Smooth muscle cell (in vitro differentiated cells): ENCODE measurements at regions not wholly inside any gene's neighbourhood (a gene's known extent, or its start where the extent isn't known, plus 50 kb on each side); places are given as distances from the start of the nearest gene placed in this dataset.

Experiments
- DNase-seq: peaks from one replicate; lab custom pipeline; 2025; ENCODE audit not compliant: unreplicated experiment; lab: John Stamatoyannopoulos, UW
- H2AFZ ChIP-seq: fragments of 200-600 bp; sonication (generic); 2 replicates; pipeline ENCODE4 v1.6.0; 2016; ENCODE audit warnings: antibody characterized with exemption, low read depth, mild to moderate bottlenecking
- H3F3A ChIP-seq: fragments of 200-600 bp; sonication (generic); 2 replicates; pipeline ENCODE4 v1.6.0; 2017; ENCODE audit warnings: antibody characterized with exemption, low read depth
- H3K27ac ChIP-seq: fragments of 200-600 bp; sonication (generic); 2 replicates; pipeline ENCODE4 v1.5.1; 2016; ENCODE audit warnings: low read depth, mild to moderate bottlenecking
- H3K27me3 ChIP-seq: fragments of 200-600 bp; sonication (generic); 2 replicates; pipeline ENCODE4 v1.6.1; 2016; ENCODE audit warnings: low read depth, mild to moderate bottlenecking
- H3K36me3 ChIP-seq: fragments of 200-600 bp; sonication (generic); 2 replicates; pipeline ENCODE4 v1.5.1; 2016; ENCODE audit warnings: low read depth
- H3K4me1 ChIP-seq: fragments of 200-600 bp; sonication (generic); 2 replicates; pipeline ENCODE4 v1.5.1; 2016; ENCODE audit warnings: low read depth
- H3K4me2 ChIP-seq: fragments of 200-600 bp; sonication (generic); 2 replicates; pipeline ENCODE4 v1.6.0; 2016; ENCODE audit warnings: mild to moderate bottlenecking
- H3K4me3 ChIP-seq: fragments of 200-600 bp; sonication (generic); 2 replicates; pipeline ENCODE4 v1.5.1; 2016; ENCODE audit warnings: mild to moderate bottlenecking
- H3K79me2 ChIP-seq: fragments of 200-600 bp; sonication (generic); 2 replicates; pipeline ENCODE4 v1.6.0; 2016; ENCODE audit warnings: low read depth, mild to moderate bottlenecking
- H3K9ac ChIP-seq: fragments of 200-600 bp; sonication (generic); 2 replicates; pipeline ENCODE4 v1.6.0; 2016; ENCODE audit warnings: low read depth
- H3K9me3 ChIP-seq: fragments of 200-600 bp; sonication (generic); replicated peaks from 2 replicates; pipeline ENCODE4 v1.5.1; 2016; ENCODE audit warnings: low read depth
- H4K20me1 ChIP-seq: fragments of 200-600 bp; sonication (generic); 2 replicates; pipeline ENCODE4 v1.6.0; 2016; ENCODE audit warnings: low read depth
- WGBS: methylation state at CpG from one replicate; pipeline ENCODE4 v1.1.7; 2016; ENCODE audit warnings: low lambda C conversion rate; 5-methylcytosine and 5-hydroxymethylcytosine counted together
- TF ChIP-seq, protein P1 (sequence below): fragments of 200-600 bp; sonication (generic); IDR thresholded peaks from 2 replicates; pipeline ENCODE4 v1.5.1; 2017; ENCODE audit warnings: borderline replicate concordance, mild to moderate bottlenecking, antibody characterized with exemption; ENCODE audit not compliant: insufficient read depth, poor library complexity, severe bottlenecking

- Histone ChIP-seq H3K36me3 (no peaks in the 10 kb centered on the region), H3K27ac (no peak overlapping the region), H3K79me2 (no peaks in the 10 kb centered on the region), H3F3A (no peaks in the 10 kb centered on the region), H3K4me3 (no peak overlapping the region), H3K27me3 (no peaks in the 10 kb centered on the region), H4K20me1 (no peaks in the 10 kb centered on the region), H3K4me1 (no peaks in the 10 kb centered on the region), H3K4me2 (no peak overlapping the region), H2AFZ (peak overlapping the region; percentile 56), H3K9me3 (no peaks in the 10 kb centered on the region), H3K9ac (no peak overlapping the region)
- no peak for DNase-seq
- 52% methylated on average over 3 of the region's 3 CpGs for WGBS
- TF ChIP-seq, protein P1, sequence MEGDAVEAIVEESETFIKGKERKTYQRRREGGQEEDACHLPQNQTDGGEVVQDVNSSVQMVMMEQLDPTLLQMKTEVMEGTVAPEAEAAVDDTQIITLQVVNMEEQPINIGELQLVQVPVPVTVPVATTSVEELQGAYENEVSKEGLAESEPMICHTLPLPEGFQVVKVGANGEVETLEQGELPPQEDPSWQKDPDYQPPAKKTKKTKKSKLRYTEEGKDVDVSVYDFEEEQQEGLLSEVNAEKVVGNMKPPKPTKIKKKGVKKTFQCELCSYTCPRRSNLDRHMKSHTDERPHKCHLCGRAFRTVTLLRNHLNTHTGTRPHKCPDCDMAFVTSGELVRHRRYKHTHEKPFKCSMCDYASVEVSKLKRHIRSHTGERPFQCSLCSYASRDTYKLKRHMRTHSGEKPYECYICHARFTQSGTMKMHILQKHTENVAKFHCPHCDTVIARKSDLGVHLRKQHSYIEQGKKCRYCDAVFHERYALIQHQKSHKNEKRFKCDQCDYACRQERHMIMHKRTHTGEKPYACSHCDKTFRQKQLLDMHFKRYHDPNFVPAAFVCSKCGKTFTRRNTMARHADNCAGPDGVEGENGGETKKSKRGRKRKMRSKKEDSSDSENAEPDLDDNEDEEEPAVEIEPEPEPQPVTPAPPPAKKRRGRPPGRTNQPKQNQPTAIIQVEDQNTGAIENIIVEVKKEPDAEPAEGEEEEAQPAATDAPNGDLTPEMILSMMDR: no peak
Observed at GRCh38 chr6:81148751-81149150, 603.7 kb downstream of the TENT5A start.

- no peak for DNase-seq
- peaks cover 4% of the 10 kb centered on the region for H3K9me3 ChIP-seq
- TF ChIP-seq, protein P1: no peak
- no peaks in the 10 kb centered on the region for H3K4me1 ChIP-seq
- no peaks in the 10 kb centered on the region for H3F3A ChIP-seq
- 58% methylated on average over 2 of the region's 2 CpGs for WGBS
- no peak overlapping the region for H2AFZ ChIP-seq
- no peaks in the 10 kb centered on the region for H3K36me3 ChIP-seq
- no peaks in the 10 kb centered on the region for H4K20me1 ChIP-seq
- no peak overlapping the region for H3K4me3 ChIP-seq
- H3K27me3 ChIP-seq: no peaks in the 10 kb centered on the region
- no peak overlapping the region for H3K4me2 ChIP-seq
- no peak overlapping the region for H3K9ac ChIP-seq
- no peak overlapping the region for H3K27ac ChIP-seq
- H3K79me2 ChIP-seq: no peaks in the 10 kb centered on the region
Observed at GRCh38 chr6:81145506-81145905, 607.0 kb downstream of the TENT5A start.

DNA sequence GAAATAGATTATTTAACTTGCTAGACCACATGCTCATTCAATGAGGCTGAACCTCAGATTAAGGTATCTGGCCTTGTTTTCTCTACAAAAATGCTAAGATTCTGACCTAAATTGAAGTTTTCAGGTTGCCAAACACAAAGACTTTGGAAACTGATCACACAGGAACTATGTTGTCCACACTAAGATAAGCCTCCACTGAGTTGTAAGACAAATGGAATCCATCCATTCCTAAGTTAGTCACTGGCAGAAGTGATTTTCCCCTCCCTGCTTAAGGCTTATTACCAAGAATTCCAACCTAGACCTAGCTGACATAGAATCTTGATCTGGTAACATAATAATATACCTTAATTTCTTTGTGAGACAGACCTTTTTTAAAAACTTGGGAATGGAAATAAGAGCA, 608.1 kb downstream of the TENT5A start:
- no peaks in the 10 kb centered on the region for H3K4me1 ChIP-seq
- no peak overlapping the region for H3K9ac ChIP-seq
- no peak overlapping the region for H3K4me3 ChIP-seq
- TF ChIP-seq, protein P1: no peak
- no peak overlapping the region for H2AFZ ChIP-seq
- no peaks in the 10 kb centered on the region for H3K36me3 ChIP-seq
- no peak for DNase-seq
- no peaks in the 10 kb centered on the region for H3K27me3 ChIP-seq
- H3K27ac ChIP-seq: no peak overlapping the region
- H4K20me1 ChIP-seq: no peaks in the 10 kb centered on the region
- H3K4me2 ChIP-seq: no peak overlapping the region
- H3K9me3 ChIP-seq: peaks cover 4% of the 10 kb centered on the region
- no peaks in the 10 kb centered on the region for H3K79me2 ChIP-seq
- no peaks in the 10 kb centered on the region for H3F3A ChIP-seq

DNA sequence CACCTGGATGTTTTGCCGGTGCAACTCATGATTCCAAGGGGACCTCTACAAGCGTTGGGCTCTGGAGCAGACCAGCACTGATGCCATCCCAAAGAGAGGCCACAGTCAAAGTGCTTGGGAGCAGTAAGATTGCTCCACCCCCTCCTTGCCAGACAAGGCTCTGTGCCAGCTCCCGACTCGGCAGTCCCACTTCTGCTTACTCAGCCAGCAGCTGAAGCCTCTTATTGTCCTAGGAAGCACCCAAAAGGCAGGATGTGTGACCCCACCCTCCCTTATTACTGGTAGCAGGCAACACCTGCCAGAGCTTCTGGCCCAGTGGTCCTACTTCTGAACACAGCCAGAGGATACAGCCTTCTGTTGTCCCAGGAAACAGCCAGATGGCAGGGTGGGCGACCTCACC, 614.2 kb downstream of the TENT5A start:
- H4K20me1 ChIP-seq: no peaks in the 10 kb centered on the region
- no peaks in the 10 kb centered on the region for H3K79me2 ChIP-seq
- H3F3A ChIP-seq: no peaks in the 10 kb centered on the region
- H3K27ac ChIP-seq: no peak overlapping the region
- no peak overlapping the region for H3K4me3 ChIP-seq
- DNase-seq: no peak
- no peak overlapping the region for H3K9ac ChIP-seq
- no peak overlapping the region for H3K4me2 ChIP-seq
- peaks cover 4% of the 10 kb centered on the region for H3K9me3 ChIP-seq
- H3K27me3 ChIP-seq: no peaks in the 10 kb centered on the region
- TF ChIP-seq, protein P1: no peak
- no peaks in the 10 kb centered on the region for H3K4me1 ChIP-seq
- WGBS: 91% methylated on average over 5 of the region's 5 CpGs
- no peak overlapping the region for H2AFZ ChIP-seq
- no peaks in the 10 kb centered on the region for H3K36me3 ChIP-seq
